GM21723 (cell line): ENCODE measurements at regions not wholly inside any gene's neighbourhood (a gene's known extent, or its start where the extent isn't known, plus 50 kb on each side); places are given as distances from the start of the nearest gene placed in this dataset.

Experiments
- ATAC-seq: cut with Tn5 transposase; IDR thresholded peaks from one replicate; pipeline ENCODE4 v1.9.1; 2021; ENCODE audit warnings: mild to moderate bottlenecking, moderate library complexity; ENCODE audit not compliant: unreplicated experiment

GRCh38 chr14:29102266-29102665 is 335.7 kb downstream of the FOXG1 start:
- no peak for ATAC-seq

GRCh38 chr14:29102996-29103395 is 336.4 kb downstream of the FOXG1 start:
- no peak for ATAC-seq

- ATAC-seq, result no peak
Measured at GRCh38 chr14:29108908-29109307, 342.3 kb downstream of the FOXG1 start.

GRCh38 chr14:29109589-29109988 is 343.0 kb downstream of the FOXG1 start:
- ATAC-seq, result no peak

GRCh38 chr14:29111554-29111953 is 345.0 kb downstream of the FOXG1 start:
- no peak for ATAC-seq

- no peak for ATAC-seq
Measured at GRCh38 chr14:29123017-29123416, 356.4 kb downstream of the FOXG1 start.

- ATAC-seq, result no peak
Measured at GRCh38 chr14:29126361-29126760, 359.8 kb downstream of the FOXG1 start.

GRCh38 chr14:29126865-29127264 is 360.3 kb downstream of the FOXG1 start:
- no peak for ATAC-seq

- ATAC-seq, result no peak
Measured at GRCh38 chr14:29140016-29140415, 373.4 kb downstream of the FOXG1 start.

- ATAC-seq, result no peak
Measured at GRCh38 chr14:29144621-29145020, 378.0 kb downstream of the FOXG1 start.

- ATAC-seq, result no peak
Measured at GRCh38 chr14:29148221-29148620, 381.6 kb downstream of the FOXG1 start.

- no peak for ATAC-seq
Measured at GRCh38 chr14:29149798-29150197, 383.2 kb downstream of the FOXG1 start.

- ATAC-seq, result no peak
Measured at GRCh38 chr14:29150659-29151058, 384.1 kb downstream of the FOXG1 start.

- ATAC-seq, result no peak
Measured at GRCh38 chr14:29156096-29156495, 389.5 kb downstream of the FOXG1 start.

- ATAC-seq, result no peak
Measured at GRCh38 chr14:29161593-29161992, 395.0 kb downstream of the FOXG1 start.

GRCh38 chr14:29163109-29163508 is 396.5 kb downstream of the FOXG1 start:
- no peak for ATAC-seq

GRCh38 chr14:29165431-29165830 is 398.8 kb downstream of the FOXG1 start:
- ATAC-seq, result no peak

- ATAC-seq, result no peak
Measured at GRCh38 chr14:29166507-29166906, 399.9 kb downstream of the FOXG1 start.

- no peak for ATAC-seq
Measured at GRCh38 chr14:29168149-29168548, 401.6 kb downstream of the FOXG1 start.

GRCh38 chr14:29169408-29169807 is 402.8 kb downstream of the FOXG1 start:
- ATAC-seq, result no peak

- no peak for ATAC-seq
Measured at GRCh38 chr14:29175706-29176105, 409.1 kb downstream of the FOXG1 start.

GRCh38 chr14:29176876-29177275 is 410.3 kb downstream of the FOXG1 start:
- no peak for ATAC-seq

- ATAC-seq, result no peak
Measured at GRCh38 chr14:29178971-29179370, 412.4 kb downstream of the FOXG1 start.

- ATAC-seq, result no peak
Measured at GRCh38 chr14:29191092-29191491, 424.5 kb downstream of the FOXG1 start.
